AG09309 (cell line): ENCODE measurements at regions not wholly inside any gene's neighbourhood (a gene's known extent, or its start where the extent isn't known, plus 50 kb on each side); places are given as distances from the start of the nearest gene placed in this dataset.
"Not testable (repeated sequence)": the region's sequence is repeated elsewhere in the genome, so short reads cannot be mapped to it uniquely, and the experiment has no call there.

Source experiments
- DNase-seq: peaks from one replicate; pipeline ENCODE4 v3.0.0-alpha.2; 2010; ENCODE audit warnings: low read depth
- H3K4me3 ChIP-seq: 2 replicates; pipeline ENCODE4 v1.5.1; 2011; ENCODE audit warnings: mild to moderate bottlenecking, low read depth, low read length, moderate library complexity; ENCODE audit not compliant: control insufficient read depth
- TF ChIP-seq, protein P1 (sequence below): IDR thresholded peaks from 2 replicates; pipeline ENCODE4 v1.5.1; 2011; ENCODE audit warnings: mild to moderate bottlenecking, low read depth, low read length, inconsistent platforms; ENCODE audit not compliant: insufficient read depth, control insufficient read depth; ENCODE audit errors: missing control alignments

GRCh38 chr1:232143315-232143886, 486.5 kb downstream of the SIPA1L2 start:
- H3K4me3 ChIP-seq, result no peak overlapping the region
- no peak for DNase-seq
- TF ChIP-seq, protein P1, sequence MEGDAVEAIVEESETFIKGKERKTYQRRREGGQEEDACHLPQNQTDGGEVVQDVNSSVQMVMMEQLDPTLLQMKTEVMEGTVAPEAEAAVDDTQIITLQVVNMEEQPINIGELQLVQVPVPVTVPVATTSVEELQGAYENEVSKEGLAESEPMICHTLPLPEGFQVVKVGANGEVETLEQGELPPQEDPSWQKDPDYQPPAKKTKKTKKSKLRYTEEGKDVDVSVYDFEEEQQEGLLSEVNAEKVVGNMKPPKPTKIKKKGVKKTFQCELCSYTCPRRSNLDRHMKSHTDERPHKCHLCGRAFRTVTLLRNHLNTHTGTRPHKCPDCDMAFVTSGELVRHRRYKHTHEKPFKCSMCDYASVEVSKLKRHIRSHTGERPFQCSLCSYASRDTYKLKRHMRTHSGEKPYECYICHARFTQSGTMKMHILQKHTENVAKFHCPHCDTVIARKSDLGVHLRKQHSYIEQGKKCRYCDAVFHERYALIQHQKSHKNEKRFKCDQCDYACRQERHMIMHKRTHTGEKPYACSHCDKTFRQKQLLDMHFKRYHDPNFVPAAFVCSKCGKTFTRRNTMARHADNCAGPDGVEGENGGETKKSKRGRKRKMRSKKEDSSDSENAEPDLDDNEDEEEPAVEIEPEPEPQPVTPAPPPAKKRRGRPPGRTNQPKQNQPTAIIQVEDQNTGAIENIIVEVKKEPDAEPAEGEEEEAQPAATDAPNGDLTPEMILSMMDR, result no peak

- no peak overlapping the region for H3K4me3 ChIP-seq
- TF ChIP-seq, protein P1, result no peak
- DNase-seq, result peak; percentile 92
These were observed 487.3 kb downstream of the SIPA1L2 start for GRCh38 chr1:232142403-232143314.

GRCh38 chr1:232141167-232141448, 488.8 kb downstream of the SIPA1L2 start:
- not testable (repeated sequence) for DNase-seq, H3K4me3 ChIP-seq

GRCh38 chr1:232140419-232141166, 489.3 kb downstream of the SIPA1L2 start:
- DNase-seq, result no peak
- no peak overlapping the region for H3K4me3 ChIP-seq
- TF ChIP-seq, protein P1, result no peak

GRCh38 chr1:232139444-232139843, 490.5 kb downstream of the SIPA1L2 start:
- TF ChIP-seq, protein P1, result no peak
- DNase-seq, result no peak
- no peak overlapping the region for H3K4me3 ChIP-seq

GRCh38 chr1:232138044-232138443, 491.9 kb downstream of the SIPA1L2 start:
- H3K4me3 ChIP-seq, result no peak overlapping the region
- DNase-seq, result no peak
- TF ChIP-seq, protein P1, result no peak

- TF ChIP-seq, protein P1, result no peak
- DNase-seq, result no peak
- no peak overlapping the region for H3K4me3 ChIP-seq
These were observed 492.9 kb downstream of the SIPA1L2 start for GRCh38 chr1:232137066-232137465.
